Activated B cell treated with CpG ODN at 0.5 μM for 24 hours (primary cell): ENCODE measurements at regions not wholly inside any gene's neighbourhood (a gene's known extent, or its start where the extent isn't known, plus 50 kb on each side); places are given as distances from the start of the nearest gene placed in this dataset.

Experiments
- ATAC-seq: fragments of 200-7000 bp; cut with Tn5 transposase; one replicate; pipeline ENCODE4 v1.10.0; 2021; ENCODE audit warnings: low read depth, mild to moderate bottlenecking, moderate library complexity
- CTCF ChIA-PET: fragments of 350-600 bp; sonication (Branson Sonifier 250); formaldehyde crosslinking; loops from one replicate; lab custom pipeline; 2021; ENCODE audit warnings: antibody characterized with exemption; lab: Charles Lee
- POLR2A ChIA-PET: fragments of 350-600 bp; sonication (Branson Sonifier 250); formaldehyde crosslinking; loops from one replicate; lab custom pipeline; 2021; ENCODE audit warnings: antibody characterized with exemption; lab: Charles Lee
- DNase-seq: peaks from one replicate; pipeline ENCODE4 v3.0.0; 2022
- H3K27ac Mint-ChIP-seq: one replicate; pipeline ENCODE4 v1.8.0; 2020; ENCODE audit warnings: mixed read lengths
- H3K27me3 Mint-ChIP-seq: one replicate; pipeline ENCODE4 v1.8.0; 2021; ENCODE audit warnings: mixed read lengths
- H3K36me3 Mint-ChIP-seq: one replicate; pipeline ENCODE4 v1.8.0; 2021; ENCODE audit warnings: low read depth, mixed read lengths
- H3K4me1 Mint-ChIP-seq: one replicate; pipeline ENCODE4 v1.8.0; 2021; ENCODE audit warnings: mixed read lengths
- H3K4me3 Mint-ChIP-seq: one replicate; pipeline ENCODE4 v1.8.0; 2020; ENCODE audit warnings: mild to moderate bottlenecking, mixed read lengths
- H3K9me3 Mint-ChIP-seq: one replicate; pipeline ENCODE4 v1.8.0; 2020; ENCODE audit warnings: mixed read lengths
- CTCF ChIP-seq: fragments of 200-600 bp; IDR thresholded peaks from one replicate; pipeline ENCODE4 v1.8.0; 2022; ENCODE audit warnings: antibody characterized with exemption, mild to moderate bottlenecking
- intact Hi-C: fragments of 100-400 bp; cut with micrococcal nuclease; formaldehyde crosslinking; loops from one replicate; pipeline ENCODE4 v1.15.1; 2024

DNA sequence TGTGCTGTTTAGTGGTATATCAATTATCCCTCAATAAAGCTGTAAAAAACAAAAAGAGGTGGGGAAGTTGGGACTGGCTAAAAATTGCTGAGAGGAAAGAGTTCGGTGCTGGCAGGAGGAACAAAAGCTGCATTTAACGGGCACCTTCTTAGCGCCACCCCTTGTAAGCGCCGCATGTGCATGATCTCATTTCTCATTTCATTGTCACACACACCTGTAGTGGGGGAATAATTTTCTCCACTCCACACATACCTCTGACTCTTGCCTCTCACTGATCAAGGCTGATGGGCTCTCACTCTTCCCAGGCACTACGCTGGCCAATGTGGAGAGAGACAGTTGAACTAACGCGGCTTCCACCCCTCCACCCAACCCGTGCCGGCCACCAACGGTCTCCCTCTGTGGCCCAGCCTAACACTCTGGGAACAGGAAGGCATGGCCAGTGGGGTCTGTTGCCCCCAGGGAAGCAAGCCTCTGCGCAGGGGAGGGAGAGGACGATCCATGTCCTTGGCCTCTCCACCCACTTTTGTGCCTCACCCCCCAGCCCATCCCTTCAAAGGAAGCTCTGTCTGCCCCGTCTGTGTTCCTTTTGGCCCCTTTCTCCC, 186.7 kb upstream of the SYT13 start:
- H3K9me3 Mint-ChIP-seq, result no peaks in the 10 kb centered on the region
- H3K27me3 Mint-ChIP-seq, result peaks cover 2% of the 10 kb centered on the region
- H3K4me1 Mint-ChIP-seq, result no peaks in the 10 kb centered on the region
- intact Hi-C loops, result no loop called here
- no peak for DNase-seq
- ChIA-PET CTCF (no interaction called here), POLR2A (no interaction called here)
- no peak overlapping the region for H3K4me3 Mint-ChIP-seq
- no peak for TF ChIP-seq CTCF
- no peak overlapping the region for H3K27ac Mint-ChIP-seq
- no peaks in the 10 kb centered on the region for H3K36me3 Mint-ChIP-seq
- ATAC-seq, result no peak

DNA sequence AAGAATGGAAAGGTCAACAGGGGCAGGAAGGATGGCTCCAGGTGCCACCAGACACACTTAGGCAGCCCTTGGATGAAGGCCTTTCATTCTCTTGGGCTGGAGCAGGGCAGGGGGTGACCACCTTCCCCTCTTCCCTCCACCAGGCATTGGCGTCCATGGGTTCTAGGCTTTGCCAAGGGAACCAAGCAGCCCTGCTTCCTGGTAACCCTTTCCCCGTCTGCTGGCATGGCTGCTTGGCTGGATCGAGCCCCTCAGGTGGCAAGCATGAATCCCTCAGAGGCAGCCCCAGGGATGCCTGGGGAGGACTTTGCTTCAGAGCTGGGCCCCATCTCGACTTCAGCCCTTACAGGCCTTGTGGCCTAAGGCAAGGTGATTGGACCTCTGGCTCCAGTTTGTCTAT, 185.1 kb upstream of the SYT13 start:
- Mint-ChIP-seq H3K36me3 (no peaks in the 10 kb centered on the region), H3K4me3 (no peak overlapping the region), H3K9me3 (no peaks in the 10 kb centered on the region), H3K4me1 (no peaks in the 10 kb centered on the region), H3K27me3 (no peaks in the 10 kb centered on the region), H3K27ac (no peak overlapping the region)
- intact Hi-C loops, result no loop called here
- no peak for TF ChIP-seq CTCF
- no peak for DNase-seq
- ChIA-PET POLR2A (no interaction called here), CTCF (no interaction called here)
- ATAC-seq, result no peak

- Mint-ChIP-seq H3K27me3 (no peaks in the 10 kb centered on the region), H3K27ac (no peak overlapping the region), H3K4me1 (no peaks in the 10 kb centered on the region), H3K36me3 (no peaks in the 10 kb centered on the region), H3K9me3 (no peaks in the 10 kb centered on the region), H3K4me3 (no peak overlapping the region)
- no peak for ATAC-seq
- no peak for TF ChIP-seq CTCF
- intact Hi-C loops, result no loop called here
- no peak for DNase-seq
- CTCF ChIA-PET, result no interaction called here
- POLR2A ChIA-PET, result no interaction called here
These were observed 184.6 kb upstream of the SYT13 start for GRCh38 chr11:45470794-45471167.

DNA sequence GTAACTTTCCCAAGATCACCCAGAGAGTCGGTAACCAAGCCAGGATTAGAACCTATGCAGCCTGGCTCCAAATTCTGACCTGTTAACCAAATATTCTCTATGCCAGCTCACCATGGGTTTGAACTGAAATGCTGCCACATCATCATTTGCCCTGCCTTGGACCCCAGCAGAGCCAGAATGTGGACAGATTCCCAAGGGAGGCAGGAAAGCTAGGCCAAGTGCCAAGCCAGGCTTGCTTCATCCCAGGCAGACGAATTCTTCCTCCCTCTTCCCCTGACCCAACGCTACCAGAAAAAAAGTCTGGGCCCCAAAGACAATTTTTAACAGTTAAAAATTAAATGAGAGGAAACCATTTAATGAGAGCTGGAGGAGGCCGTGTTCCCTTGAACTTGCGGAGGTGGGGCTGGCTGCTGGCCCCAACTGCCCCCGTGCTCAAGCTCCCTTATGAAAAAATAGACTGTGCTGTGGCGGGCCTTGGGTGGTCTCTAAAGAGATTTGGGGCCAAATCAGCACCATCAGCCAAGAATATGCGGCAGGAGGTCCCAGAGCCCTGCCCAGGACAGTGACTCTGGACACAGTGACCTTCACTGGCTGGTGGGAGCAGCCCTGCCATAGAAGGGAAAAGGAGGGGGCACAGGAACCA, 184.1 kb upstream of the SYT13 start:
- no peaks in the 10 kb centered on the region for H3K9me3 Mint-ChIP-seq
- no peak overlapping the region for H3K27ac Mint-ChIP-seq
- H3K4me3 Mint-ChIP-seq, result no peak overlapping the region
- no peak for DNase-seq
- H3K27me3 Mint-ChIP-seq, result no peaks in the 10 kb centered on the region
- H3K4me1 Mint-ChIP-seq, result no peaks in the 10 kb centered on the region
- intact Hi-C loops, result no loop called here
- TF ChIP-seq CTCF, result no peak
- ATAC-seq, result no peak
- ChIA-PET CTCF (no interaction called here), POLR2A (no interaction called here)
- H3K36me3 Mint-ChIP-seq, result no peaks in the 10 kb centered on the region

- intact Hi-C loops, result no loop called here
- H3K27me3 Mint-ChIP-seq, result no peaks in the 10 kb centered on the region
- ChIA-PET CTCF (no interaction called here), POLR2A (no interaction called here)
- H3K36me3 Mint-ChIP-seq, result no peaks in the 10 kb centered on the region
- H3K9me3 Mint-ChIP-seq, result no peaks in the 10 kb centered on the region
- H3K4me1 Mint-ChIP-seq, result no peaks in the 10 kb centered on the region
- no peak overlapping the region for H3K27ac Mint-ChIP-seq
- ATAC-seq (no peak), DNase-seq (no peak)
- no peak overlapping the region for H3K4me3 Mint-ChIP-seq
- no peak for TF ChIP-seq CTCF
These were observed 182.2 kb upstream of the SYT13 start for GRCh38 chr11:45468267-45468856.
